Vagina (tissue), 2 donors: ENCODE measurements at regions not wholly inside any gene's neighbourhood (a gene's known extent, or its start where the extent isn't known, plus 50 kb on each side); places are given as distances from the start of the nearest gene placed in this dataset.

Experiments used
- CTCF ChIP-seq, 3 experiments: fragments of 450-650 bp in 2 of 3; fragments of 200-600 bp in 1 of 3; sonication (generic) in 1 of 3; IDR thresholded peaks; one replicate each; pipeline ENCODE4 v1.5.1; 2017 to 2019; ENCODE audit warnings: antibody characterized with exemption in 3 of 3, mild to moderate bottlenecking in 2 of 3, moderate library complexity in 2 of 3
- POLR2A ChIP-seq, 2 donors: fragments of 450-650 bp; IDR thresholded peaks; one replicate each; pipeline ENCODE4 v1.6.1; 2017; ENCODE audit warnings: antibody characterized with exemption in 2 of 2, mild to moderate bottlenecking in 2 of 2, moderate library complexity in 2 of 2
- POLR2AphosphoS5 ChIP-seq, 2 donors: sonication (generic); formaldehyde crosslinking; IDR thresholded peaks; one replicate each; pipeline ENCODE4 v1.9.0; 2017; ENCODE audit warnings: antibody characterized with exemption in 2 of 2, mild to moderate bottlenecking in 2 of 2, low read depth in 1 of 2; ENCODE audit not compliant: insufficient read depth in 1 of 2

GRCh38 chr1:22321917-22322316 lies 129.7 kb upstream of the ZBTB40 start:
- no peak for TF ChIP-seq CTCF (IDR thresholded peaks at IDR 0.05)
- TF ChIP-seq POLR2AphosphoS5 (IDR thresholded peaks at IDR 0.05; ENCODE audit: insufficient read depth in 1 of 2, low read depth in 1 of 2) = no peak
- TF ChIP-seq POLR2A (IDR thresholded peaks at IDR 0.05) = no peak
